C4-2B (cell line): ENCODE measurements at regions not wholly inside any gene's neighbourhood (a gene's known extent, or its start where the extent isn't known, plus 50 kb on each side); places are given as distances from the start of the nearest gene placed in this dataset.

Experiments used
- CTCF ChIP-seq: fragments of 450-650 bp; conservative IDR thresholded peaks from 2 replicates; pipeline ENCODE4 v1.5.1; 2017; ENCODE audit warnings: mild to moderate bottlenecking
- ZFX ChIP-seq: fragments of 450-650 bp; IDR thresholded peaks from 2 replicates; pipeline ENCODE4 v1.6.1; 2017

- TF ChIP-seq CTCF: no peak
- TF ChIP-seq ZFX: no peak
Observed at GRCh38 chr9:115283395-115283794, 165.4 kb upstream of the TNC start.
